PC-9 (cell line): ENCODE measurements at regions not wholly inside any gene's neighbourhood (a gene's known extent, or its start where the extent isn't known, plus 50 kb on each side); places are given as distances from the start of the nearest gene placed in this dataset.

ENCODE experiments used
- BruUV-seq: library from RNA; stranded (reverse); fragments of 400-500 nt; replicated peaks from 2 replicates; lab custom pipeline; 2021; lab: Mats Ljungman, UMichigan
- CTCF ChIA-PET: fragments of 300-600 bp; sonication (Branson Sonifier 250); formaldehyde crosslinking; loops from one replicate; lab custom pipeline; 2022; ENCODE audit warnings: antibody characterized with exemption; lab: Charles Lee
- POLR2A ChIA-PET: fragments of 300-600 bp; sonication (Branson Sonifier 250); formaldehyde crosslinking; loops from one replicate; lab custom pipeline; 2022; ENCODE audit warnings: antibody characterized with exemption; ENCODE audit not compliant: unreplicated experiment; lab: Charles Lee
- DNase-seq, 2 experiments: peaks; one replicate each; pipeline versions ENCODE4 v3.0.0 to v3.0.0-alpha.2; 2015 to 2022; ENCODE audit warnings: mixed read lengths in 1 of 2
- H2AFZ ChIP-seq: fragments of 200-600 bp; sonication (generic); 2 replicates; pipeline ENCODE4 v1.8.1; 2017; ENCODE audit warnings: antibody characterized with exemption
- H3F3A ChIP-seq: fragments of 200-600 bp; sonication (generic); 2 replicates; pipeline ENCODE4 v1.8.1; 2017; ENCODE audit warnings: antibody characterized with exemption, mild to moderate bottlenecking, low read depth; ENCODE audit not compliant: insufficient read depth
- H3K27ac ChIP-seq: fragments of 200-600 bp; sonication (generic); 2 replicates; pipeline ENCODE4 v1.6.1; 2016; ENCODE audit warnings: mixed run types
- H3K27me3 ChIP-seq: fragments of 200-600 bp; sonication (generic); 2 replicates; pipeline ENCODE4 v1.6.1; 2016; ENCODE audit warnings: low read depth, mixed run types; ENCODE audit not compliant: insufficient read depth
- H3K36me3 ChIP-seq: fragments of 200-600 bp; sonication (generic); 2 replicates; pipeline ENCODE4 v1.6.1; 2016; ENCODE audit warnings: low read depth, mixed run types
- H3K4me1 ChIP-seq: fragments of 200-600 bp; sonication (generic); replicated peaks from 2 replicates; pipeline ENCODE4 v1.6.1; 2016; ENCODE audit warnings: mixed run types; ENCODE audit not compliant: insufficient read depth
- H3K4me2 ChIP-seq: fragments of 200-600 bp; sonication (generic); 2 replicates; pipeline ENCODE4 v1.6.1; 2017; ENCODE audit warnings: mixed run types
- H3K4me3 ChIP-seq: fragments of 200-600 bp; sonication (generic); 2 replicates; pipeline ENCODE4 v1.6.1; 2016; ENCODE audit warnings: mixed run types
- H3K79me2 ChIP-seq: fragments of 200-600 bp; sonication (generic); 2 replicates; pipeline ENCODE4 v1.6.1; 2017; ENCODE audit warnings: low read depth, mixed run types
- H3K9me2 ChIP-seq: fragments of 200-600 bp; sonication (generic); 2 replicates; pipeline ENCODE4 v1.8.1; 2017; ENCODE audit warnings: mild to moderate bottlenecking; ENCODE audit not compliant: insufficient read depth
- H3K9me3 ChIP-seq: fragments of 200-600 bp; sonication (generic); 2 replicates; pipeline ENCODE4 v1.8.1; 2016; ENCODE audit warnings: low read depth; ENCODE audit not compliant: insufficient read depth
- H4K20me1 ChIP-seq: fragments of 200-600 bp; sonication (generic); 2 replicates; pipeline ENCODE4 v1.8.1; 2017; ENCODE audit not compliant: insufficient read depth
- EZH2 ChIP-seq: fragments of 200-600 bp; sonication (generic); IDR thresholded peaks from 2 replicates; pipeline ENCODE4 v1.8.0; 2017; ENCODE audit warnings: antibody characterized with exemption, low read depth
- intact Hi-C: fragments of 100-400 bp; cut with micrococcal nuclease; formaldehyde crosslinking; loops from one replicate; pipeline ENCODE4 v1.10.0; 2022; ENCODE audit not compliant: unreplicated experiment
- TF ChIP-seq, protein P1 (sequence below): fragments of 200-600 bp; sonication (generic); conservative IDR thresholded peaks from 2 replicates; pipeline ENCODE4 v1.6.1; 2017; ENCODE audit warnings: mixed run types, antibody characterized with exemption, mild to moderate bottlenecking, moderate library complexity

DNA sequence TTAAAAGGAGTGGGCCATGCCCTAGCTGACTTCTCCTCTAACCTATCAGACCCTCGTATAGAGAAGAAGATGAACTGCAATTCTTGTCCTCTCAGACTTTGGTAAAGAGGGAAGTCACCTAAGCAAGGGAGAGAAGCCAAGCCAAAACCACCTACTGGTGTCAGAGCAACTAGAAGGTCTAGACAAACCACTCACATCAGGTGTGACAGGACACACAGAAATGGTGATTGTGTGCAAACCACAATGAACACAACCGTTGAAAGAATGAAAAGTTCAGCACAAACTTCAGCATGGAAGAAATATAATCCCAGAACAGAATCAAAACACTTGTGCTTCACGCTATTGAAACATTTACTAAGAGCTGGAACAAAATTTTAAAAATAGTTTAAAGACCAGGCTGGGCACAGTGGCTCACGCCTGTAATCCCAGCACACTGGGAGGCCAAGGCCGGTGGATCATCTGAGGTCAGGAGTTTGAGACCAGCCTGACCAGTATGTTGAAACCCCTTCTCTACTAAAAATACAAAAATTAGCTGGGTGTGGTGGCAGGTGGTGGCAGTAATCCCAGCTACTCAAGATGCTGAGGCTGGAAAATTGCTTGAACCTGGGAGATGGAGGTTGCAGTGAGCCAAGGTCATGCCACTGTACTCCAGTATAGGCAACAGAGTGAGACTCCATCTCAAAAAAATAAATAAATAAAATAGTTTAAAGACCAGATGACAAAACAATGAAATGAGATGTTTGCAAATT, 56.2 kb upstream of the NTF3 start:
- intact Hi-C loops, result no loop called here
- Histone ChIP-seq H3K36me3 (no peaks in the 10 kb centered on the region), H3K4me2 (no peak overlapping the region), H3K4me1 (peaks cover 11% of the 10 kb centered on the region; the same call in 1 of the 2 replicates), H3K27ac (no peak overlapping the region), H3K9me2 (no peaks in the 10 kb centered on the region), H3F3A (no peaks in the 10 kb centered on the region), H3K9me3 (no peaks in the 10 kb centered on the region), H4K20me1 (no peaks in the 10 kb centered on the region), H3K4me3 (no peak overlapping the region), H2AFZ (no peak overlapping the region), H3K27me3 (no peaks in the 10 kb centered on the region), H3K79me2 (no peaks in the 10 kb centered on the region)
- ChIA-PET CTCF (no interaction called here), POLR2A (no interaction called here)
- TF ChIP-seq EZH2, result no peak
- TF ChIP-seq, protein P1, sequence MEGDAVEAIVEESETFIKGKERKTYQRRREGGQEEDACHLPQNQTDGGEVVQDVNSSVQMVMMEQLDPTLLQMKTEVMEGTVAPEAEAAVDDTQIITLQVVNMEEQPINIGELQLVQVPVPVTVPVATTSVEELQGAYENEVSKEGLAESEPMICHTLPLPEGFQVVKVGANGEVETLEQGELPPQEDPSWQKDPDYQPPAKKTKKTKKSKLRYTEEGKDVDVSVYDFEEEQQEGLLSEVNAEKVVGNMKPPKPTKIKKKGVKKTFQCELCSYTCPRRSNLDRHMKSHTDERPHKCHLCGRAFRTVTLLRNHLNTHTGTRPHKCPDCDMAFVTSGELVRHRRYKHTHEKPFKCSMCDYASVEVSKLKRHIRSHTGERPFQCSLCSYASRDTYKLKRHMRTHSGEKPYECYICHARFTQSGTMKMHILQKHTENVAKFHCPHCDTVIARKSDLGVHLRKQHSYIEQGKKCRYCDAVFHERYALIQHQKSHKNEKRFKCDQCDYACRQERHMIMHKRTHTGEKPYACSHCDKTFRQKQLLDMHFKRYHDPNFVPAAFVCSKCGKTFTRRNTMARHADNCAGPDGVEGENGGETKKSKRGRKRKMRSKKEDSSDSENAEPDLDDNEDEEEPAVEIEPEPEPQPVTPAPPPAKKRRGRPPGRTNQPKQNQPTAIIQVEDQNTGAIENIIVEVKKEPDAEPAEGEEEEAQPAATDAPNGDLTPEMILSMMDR, result no peak
- DNase-seq, result peak in 1 of 2 experiments; percentile 24
- BruUV-seq, result no TSS peak

DNA sequence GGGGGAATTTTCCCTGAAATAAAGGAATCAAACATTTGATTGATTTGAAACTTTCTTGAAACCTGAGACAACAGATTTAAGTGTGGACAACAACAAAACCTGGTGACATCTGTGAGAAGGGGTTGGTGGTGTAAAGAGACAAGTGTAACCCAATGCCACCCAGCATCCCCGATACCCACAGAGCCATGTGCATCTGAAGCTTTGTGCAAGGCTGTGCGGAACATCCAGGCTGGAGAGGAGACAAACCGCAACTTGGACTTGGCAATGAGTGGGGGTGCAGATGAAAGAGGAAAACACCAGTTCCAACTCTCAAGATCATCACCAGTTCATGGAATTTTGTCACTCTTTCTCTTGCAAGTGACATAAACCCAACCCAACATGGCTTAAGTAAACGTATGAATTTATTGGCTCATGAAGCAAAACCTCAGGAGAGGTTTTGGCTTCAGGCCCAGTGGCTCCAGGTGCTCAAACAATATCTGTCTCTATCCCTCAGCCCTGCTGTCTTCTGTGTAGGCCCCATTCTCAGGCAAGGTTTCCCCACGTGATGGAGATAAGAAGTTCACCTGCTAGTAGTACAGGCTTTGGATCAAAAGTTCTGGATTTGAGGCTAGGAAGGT, 55.2 kb upstream of the NTF3 start:
- Histone ChIP-seq H3K9me3 (no peaks in the 10 kb centered on the region), H3K9me2 (no peaks in the 10 kb centered on the region), H3K36me3 (no peaks in the 10 kb centered on the region), H3K27ac (no peak overlapping the region), H4K20me1 (no peaks in the 10 kb centered on the region), H3F3A (no peaks in the 10 kb centered on the region), H2AFZ (no peak overlapping the region), H3K4me1 (peaks cover 12% of the 10 kb centered on the region; the same call in 1 of the 2 replicates), H3K27me3 (no peaks in the 10 kb centered on the region), H3K4me3 (no peak overlapping the region), H3K4me2 (no peak overlapping the region), H3K79me2 (no peaks in the 10 kb centered on the region)
- POLR2A ChIA-PET, result no interaction called here
- CTCF ChIA-PET, result no interaction called here
- DNase-seq, result peak in 1 of 2 experiments; percentile 44
- intact Hi-C loops, result no loop called here
- no TSS peak for BruUV-seq
- TF ChIP-seq, protein P1, result no peak
- TF ChIP-seq EZH2, result no peak

DNA sequence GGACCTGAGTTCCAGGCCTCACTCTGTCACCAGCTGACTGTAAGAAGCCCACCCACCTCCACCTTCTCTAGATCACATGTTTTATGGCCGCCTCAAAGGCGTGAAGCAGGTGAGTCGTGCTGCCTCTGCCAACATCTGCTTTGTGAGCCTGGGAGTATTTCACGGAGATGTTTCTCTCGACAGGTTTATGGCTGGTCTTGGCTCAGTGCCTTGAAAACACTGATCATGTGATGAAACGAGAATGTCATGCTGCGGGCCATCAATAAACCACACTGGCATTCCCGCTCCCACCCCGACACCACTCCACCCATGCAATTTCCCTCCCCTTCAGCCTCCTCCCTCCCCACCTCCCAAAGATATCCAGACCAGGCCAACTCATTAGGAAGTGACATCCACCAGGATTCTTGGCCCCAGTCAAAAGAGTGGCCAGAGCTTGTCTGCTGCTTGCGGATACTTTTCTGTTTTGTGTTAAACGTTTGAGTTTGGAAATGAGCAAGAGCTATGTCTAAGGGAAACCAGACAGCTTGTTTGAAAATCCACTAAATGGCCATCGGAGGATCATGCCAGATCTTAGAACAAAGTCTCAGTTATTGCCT, 53.8 kb upstream of the NTF3 start:
- no peaks in the 10 kb centered on the region for H3F3A ChIP-seq
- peaks cover 12% of the 10 kb centered on the region; the same call in 1 of the 2 replicates for H3K4me1 ChIP-seq
- ChIA-PET CTCF (no interaction called here), POLR2A (no interaction called here)
- no peaks in the 10 kb centered on the region for H4K20me1 ChIP-seq
- BruUV-seq, result no TSS peak
- peak in 1 of 2 experiments; percentile 16 for DNase-seq
- H2AFZ ChIP-seq, result no peak overlapping the region
- H3K79me2 ChIP-seq, result no peaks in the 10 kb centered on the region
- no peaks in the 10 kb centered on the region for H3K36me3 ChIP-seq
- no peaks in the 10 kb centered on the region for H3K9me3 ChIP-seq
- intact Hi-C loops, result no loop called here
- no peak overlapping the region for H3K27ac ChIP-seq
- no peak overlapping the region for H3K4me2 ChIP-seq
- no peaks in the 10 kb centered on the region for H3K9me2 ChIP-seq
- no peak overlapping the region for H3K4me3 ChIP-seq
- H3K27me3 ChIP-seq, result no peaks in the 10 kb centered on the region
- no peak for TF ChIP-seq EZH2
